Right lobe of liver (tissue), 6 donors: ENCODE measurements at regions not wholly inside any gene's neighbourhood (a gene's known extent, or its start where the extent isn't known, plus 50 kb on each side); places are given as distances from the start of the nearest gene placed in this dataset.
A peak's percentile ranks its signal among the peaks of the same experiment; 100 is the strongest.

ENCODE experiments used
- ATAC-seq, 4 donors: fragments of 200-7000 bp; cut with Tn5 transposase; one replicate each; pipeline ENCODE4 v1.9.1; 2020; ENCODE audit warnings: mild to moderate bottlenecking in 4 of 4, moderate library complexity in 4 of 4
- DNase-seq, 3 donors: peaks; one replicate each; pipeline ENCODE4 v3.0.0-alpha.2; 2020
- H3K27ac ChIP-seq, 3 donors: fragments of 200-600 bp; one replicate each; pipeline ENCODE4 v1.8.0; 2022
- H3K27me3 ChIP-seq, 2 donors: fragments of 200-600 bp; one replicate each; pipeline ENCODE4 v1.8.0; 2022
- H3K36me3 ChIP-seq, 4 donors: fragments of 200-600 bp; sonication (generic) in 1 of 4; one replicate each; pipeline versions ENCODE4 v1.5.1 to v1.8.0; 2017 to 2022; ENCODE audit warnings: control low read depth in 1 of 4
- H3K4me1 ChIP-seq, 4 donors: fragments of 200-600 bp; sonication (generic) in 1 of 4; one replicate each; pipeline versions ENCODE4 v1.5.1 to v1.8.0; 2017 to 2022; ENCODE audit warnings: control low read depth in 1 of 4
- H3K4me3 ChIP-seq, 3 donors: fragments of 200-600 bp; one replicate each; pipeline ENCODE4 v1.8.0; 2022
- H3K9me3 ChIP-seq, 4 donors: fragments of 200-600 bp; sonication (generic) in 1 of 4; one replicate each; pipeline versions ENCODE4 v1.5.1 to v1.8.0; 2017 to 2022; ENCODE audit warnings: control low read depth in 1 of 4
- CTCF ChIP-seq, 4 donors: fragments of 200-600 bp in 3 of 4; fragments of 450-650 bp in 1 of 4; IDR thresholded peaks; one replicate each; pipeline versions ENCODE4 v1.5.1 to v1.8.0; 2016 to 2022; ENCODE audit warnings: antibody characterized with exemption in 4 of 4, mild to moderate bottlenecking in 2 of 4
- POLR2A ChIP-seq: fragments of 450-650 bp; IDR thresholded peaks from one replicate; pipeline ENCODE4 v1.6.1; 2017; ENCODE audit warnings: antibody characterized with exemption, mild to moderate bottlenecking
- WGBS: methylation state at CpG from one replicate; pipeline ENCODE4 v1.1.6; 2018; ENCODE audit warnings: low coverage, low lambda C conversion rate; ENCODE audit not compliant: insufficient coverage; ENCODE audit errors: missing lambda C conversion rate; 5-methylcytosine and 5-hydroxymethylcytosine counted together
- intact Hi-C, 2 donors: fragments of 100-400 bp; cut with DNase I; formaldehyde crosslinking; loops; one replicate each; pipeline versions ENCODE4 v1.11.2 to v1.14.1; 2022
- donor health status: DM: no; HTN: yes; CAD: no.
- donor health status: DM: no; HTN: no; CAD: no.
- donor health status: DM: no; HTN: no; CAD: no.
- donor health status: DM: no; HTN: yes; CAD: no.
- donor health status: DM: no; HTN: yes; CAD: no.

DNA sequence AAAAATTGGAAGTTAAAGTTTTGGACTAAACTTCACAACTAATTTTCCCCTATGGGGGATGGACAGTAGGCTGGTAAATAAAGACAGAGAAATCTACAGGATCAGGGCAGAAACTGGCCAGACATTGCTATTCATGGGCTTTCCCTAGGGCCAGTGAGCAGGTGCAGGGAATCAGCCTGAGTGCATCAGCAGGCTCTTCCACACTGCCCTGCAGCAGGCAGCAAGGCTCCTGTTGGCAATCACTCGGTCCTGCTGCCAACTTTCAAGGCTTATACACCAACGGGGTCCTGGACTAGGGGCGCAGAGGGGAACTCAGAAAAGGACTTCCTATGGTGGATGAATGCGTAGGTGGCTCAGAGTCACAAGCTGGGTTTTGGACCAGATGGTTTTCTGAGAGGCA, 59.8 kb upstream of the NHSL1 start:
- peak; percentile 14 to 44 (median 28) for ATAC-seq

GRCh38 chr6:138560130-138560860, 61.0 kb upstream of the NHSL1 start:
- intact Hi-C loops: no loop called here
- DNase-seq (no peak), ATAC-seq (peak; percentile 73 to 78 (median 76))
- Histone ChIP-seq H3K4me3 (peak overlapping the region in 2 of 3 donors; percentile 12 to 35), H3K27me3 (no peaks in the 10 kb centered on the region), H3K36me3 (no peaks in the 10 kb centered on the region), H3K27ac (peak overlapping the region; percentile 62 to 83 (median 75)), H3K9me3 (no peaks in the 10 kb centered on the region), H3K4me1 (peaks cover 0 to 26% (median 8%) of the 10 kb centered on the region in 4 donors)
- WGBS: 19% methylated on average over 10 of the region's 10 CpGs
- no peak for TF ChIP-seq CTCF (IDR thresholded peaks at IDR 0.05)
- no peak for TF ChIP-seq POLR2A

More for the DNA sequence above, 59.8 kb upstream of the NHSL1 start:
- H3K36me3 ChIP-seq: no peaks in the 10 kb centered on the region
- DNase-seq: no peak
- intact Hi-C loops: no loop called here
- no peak overlapping the region for H3K4me3 ChIP-seq
- 82% methylated on average over 2 of the region's 4 CpGs for WGBS
- H3K27me3 ChIP-seq: no peaks in the 10 kb centered on the region
- H3K4me1 ChIP-seq: peaks cover 0 to 31% (median 12%) of the 10 kb centered on the region in 4 donors
- TF ChIP-seq CTCF (IDR thresholded peaks at IDR 0.05) (no peak), POLR2A (no peak)
- peak overlapping the region in 2 of 3 donors; percentile 75 to 83 for H3K27ac ChIP-seq
- no peaks in the 10 kb centered on the region for H3K9me3 ChIP-seq

- WGBS: 93% methylated on average over 8 of the region's 8 CpGs
- DNase-seq: no peak
- TF ChIP-seq CTCF (IDR thresholded peaks at IDR 0.05) (no peak), POLR2A (no peak)
- Histone ChIP-seq H3K4me3 (no peak overlapping the region), H3K9me3 (no peaks in the 10 kb centered on the region), H3K4me1 (peaks cover 0 to 14% (median 3%) of the 10 kb centered on the region in 4 donors), H3K27me3 (no peaks in the 10 kb centered on the region), H3K27ac (no peak overlapping the region), H3K36me3 (no peaks in the 10 kb centered on the region)
- ATAC-seq: no peak
- intact Hi-C loops: no loop called here
These were observed 63.4 kb upstream of the NHSL1 start for GRCh38 chr6:138562691-138563090.

- H3K9me3 ChIP-seq: no peaks in the 10 kb centered on the region
- TF ChIP-seq POLR2A: no peak
- TF ChIP-seq CTCF (IDR thresholded peaks at IDR 0.05): no peak
- H3K27ac ChIP-seq: no peak overlapping the region
- ATAC-seq: no peak
- 79% methylated on average over 6 of the region's 6 CpGs for WGBS
- H3K4me1 ChIP-seq: peaks cover 0 to 14% (median 3%) of the 10 kb centered on the region in 4 donors
- H3K4me3 ChIP-seq: no peak overlapping the region
- DNase-seq: no peak
- H3K36me3 ChIP-seq: no peaks in the 10 kb centered on the region
- intact Hi-C loops: no loop called here
- H3K27me3 ChIP-seq: no peaks in the 10 kb centered on the region
These were observed 63.9 kb upstream of the NHSL1 start for GRCh38 chr6:138563231-138563630.
